ENCODE measurements at regions not wholly inside any gene's neighbourhood (a gene's known extent, or its start where the extent isn't known, plus 50 kb on each side); places are given as distances from the start of the nearest gene placed in this dataset.

DNA sequence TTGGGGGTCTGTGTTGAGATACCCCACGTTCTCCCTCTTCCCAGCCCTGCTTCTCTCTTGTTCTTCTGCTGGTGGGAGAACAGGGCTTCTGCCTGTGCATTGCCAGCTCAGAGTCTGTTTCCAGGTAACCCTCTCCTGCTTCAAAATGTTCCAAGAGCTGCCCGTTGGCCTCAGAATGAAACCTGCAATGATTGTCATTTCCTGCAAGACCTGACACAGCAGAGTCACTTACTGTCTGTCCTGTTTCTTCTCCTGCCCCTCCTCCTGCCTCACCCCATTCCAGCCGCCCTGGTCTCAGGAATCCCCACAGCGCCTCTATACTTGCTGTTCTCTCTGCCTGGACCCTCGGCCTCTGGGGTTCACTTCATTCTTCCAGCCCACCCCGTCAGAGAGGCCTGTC is 81.4 kb upstream of the ARID1B start:
- DNase-seq (ENCODE audit: low spot score), result no peak
- CTCF ChIA-PET, result no interaction called here
- POLR2A ChIA-PET (ENCODE audit: low non-redundant PET), result no interaction called here
- TF ChIP-seq, protein P1, sequence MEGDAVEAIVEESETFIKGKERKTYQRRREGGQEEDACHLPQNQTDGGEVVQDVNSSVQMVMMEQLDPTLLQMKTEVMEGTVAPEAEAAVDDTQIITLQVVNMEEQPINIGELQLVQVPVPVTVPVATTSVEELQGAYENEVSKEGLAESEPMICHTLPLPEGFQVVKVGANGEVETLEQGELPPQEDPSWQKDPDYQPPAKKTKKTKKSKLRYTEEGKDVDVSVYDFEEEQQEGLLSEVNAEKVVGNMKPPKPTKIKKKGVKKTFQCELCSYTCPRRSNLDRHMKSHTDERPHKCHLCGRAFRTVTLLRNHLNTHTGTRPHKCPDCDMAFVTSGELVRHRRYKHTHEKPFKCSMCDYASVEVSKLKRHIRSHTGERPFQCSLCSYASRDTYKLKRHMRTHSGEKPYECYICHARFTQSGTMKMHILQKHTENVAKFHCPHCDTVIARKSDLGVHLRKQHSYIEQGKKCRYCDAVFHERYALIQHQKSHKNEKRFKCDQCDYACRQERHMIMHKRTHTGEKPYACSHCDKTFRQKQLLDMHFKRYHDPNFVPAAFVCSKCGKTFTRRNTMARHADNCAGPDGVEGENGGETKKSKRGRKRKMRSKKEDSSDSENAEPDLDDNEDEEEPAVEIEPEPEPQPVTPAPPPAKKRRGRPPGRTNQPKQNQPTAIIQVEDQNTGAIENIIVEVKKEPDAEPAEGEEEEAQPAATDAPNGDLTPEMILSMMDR (conservative IDR thresholded peaks at IDR 0.05; ENCODE audit: low read depth), result no peak
- H3K27ac ChIP-seq, result no peak overlapping the region

DNA sequence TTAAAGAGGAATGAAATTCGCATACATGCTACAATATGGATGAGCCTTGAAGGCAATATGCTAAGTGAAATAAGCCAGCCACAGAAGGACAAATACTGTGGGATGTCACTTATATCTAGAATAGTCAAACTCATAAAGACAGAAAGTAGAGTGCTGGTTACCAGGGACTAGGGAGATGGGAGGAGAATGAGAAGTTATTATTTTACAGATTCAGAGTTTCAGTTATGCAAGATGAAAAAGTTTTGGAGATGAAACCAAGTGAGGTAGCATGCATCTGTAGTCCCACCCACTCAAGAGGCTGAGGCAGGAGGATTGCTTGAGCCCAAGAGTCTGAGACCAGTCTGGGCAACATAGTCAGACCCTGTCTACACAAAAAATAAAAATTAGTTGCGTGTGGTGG is 82.5 kb upstream of the ARID1B start:
- DNase-seq (ENCODE audit: low spot score), result no peak
- POLR2A ChIA-PET (ENCODE audit: low non-redundant PET), result no interaction called here
- TF ChIP-seq, protein P1 (conservative IDR thresholded peaks at IDR 0.05; ENCODE audit: low read depth), result no peak

DNA sequence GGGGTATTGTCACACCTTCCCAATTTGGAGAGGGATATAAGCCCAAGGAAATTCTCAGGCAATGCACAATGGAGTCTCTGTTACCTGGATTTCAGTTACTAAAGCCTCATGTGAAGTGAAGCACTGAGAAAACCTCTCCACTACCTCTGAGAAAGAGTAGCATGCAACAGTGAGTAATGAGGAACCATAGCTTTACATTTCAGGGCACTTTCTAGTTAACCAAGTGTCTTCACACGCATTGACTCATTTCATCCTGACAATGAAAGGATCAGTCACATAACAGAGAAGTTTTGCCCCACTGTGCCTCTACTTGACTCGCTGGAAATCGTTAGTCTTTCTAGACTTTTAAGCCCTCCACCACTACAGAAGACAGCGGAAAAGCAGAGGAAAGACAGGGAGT is 86.2 kb upstream of the ARID1B start:
- POLR2A ChIA-PET (ENCODE audit: low non-redundant PET), result no interaction called here
- no peak for DNase-seq (ENCODE audit: low spot score)
- CTCF ChIA-PET, result no interaction called here
- TF ChIP-seq, protein P1 (conservative IDR thresholded peaks at IDR 0.05; ENCODE audit: low read depth), result no peak
- H3K27ac ChIP-seq, result no peak overlapping the region

More for the DNA sequence above, 82.5 kb upstream of the ARID1B start:
- H3K27ac ChIP-seq, result no peak overlapping the region
- CTCF ChIA-PET, result no interaction called here

DNA sequence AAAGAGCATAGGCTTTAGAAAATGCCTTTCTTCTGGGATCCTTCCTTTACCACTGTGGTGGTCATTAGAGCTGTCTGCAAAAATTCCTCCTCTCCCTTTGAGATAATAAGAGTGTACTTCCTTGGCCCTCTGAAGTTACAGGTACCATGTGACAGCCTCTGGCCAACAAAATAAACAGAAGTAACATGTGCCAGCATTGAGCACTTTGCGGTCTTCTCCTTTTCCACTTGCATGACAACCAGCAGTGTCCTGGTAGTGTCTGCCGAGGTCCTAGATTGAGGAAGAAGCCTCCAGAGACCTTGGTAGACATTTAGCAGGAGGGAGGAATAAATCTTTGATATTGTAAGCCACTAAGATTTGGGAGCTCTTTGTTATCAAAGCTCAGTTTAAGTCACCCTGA is 87.5 kb upstream of the ARID1B start:
- CTCF ChIA-PET, result no interaction called here
- DNase-seq (ENCODE audit: low spot score), result no peak

DNA sequence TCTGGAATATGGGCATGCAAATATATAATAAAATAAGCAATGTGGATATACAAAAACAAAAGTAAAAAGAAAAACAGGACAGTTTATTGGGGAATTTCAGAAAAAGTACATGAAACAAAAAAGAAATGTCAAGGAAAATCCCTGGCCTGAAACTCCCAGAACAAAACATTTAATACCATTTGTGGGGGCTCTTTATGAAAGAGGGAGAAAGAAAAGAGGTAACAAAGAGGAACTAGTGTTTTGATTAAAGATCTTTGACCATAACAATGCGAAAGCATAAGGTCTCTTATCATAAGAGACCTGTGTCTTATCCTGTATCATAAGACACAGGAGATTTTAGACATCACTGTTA is 88.6 kb upstream of the ARID1B start:
- no peak for DNase-seq (ENCODE audit: low spot score)
- TF ChIP-seq, protein P1 (conservative IDR thresholded peaks at IDR 0.05; ENCODE audit: low read depth), result no peak
- ChIA-PET CTCF (no interaction called here), POLR2A (ENCODE audit: low non-redundant PET) (no interaction called here)
- no peak overlapping the region for H3K27ac ChIP-seq

More for the DNA sequence above, 87.5 kb upstream of the ARID1B start:
- TF ChIP-seq, protein P1 (conservative IDR thresholded peaks at IDR 0.05; ENCODE audit: low read depth), result no peak
- POLR2A ChIA-PET (ENCODE audit: low non-redundant PET), result no interaction called here
- H3K27ac ChIP-seq, result no peak overlapping the region

DNA sequence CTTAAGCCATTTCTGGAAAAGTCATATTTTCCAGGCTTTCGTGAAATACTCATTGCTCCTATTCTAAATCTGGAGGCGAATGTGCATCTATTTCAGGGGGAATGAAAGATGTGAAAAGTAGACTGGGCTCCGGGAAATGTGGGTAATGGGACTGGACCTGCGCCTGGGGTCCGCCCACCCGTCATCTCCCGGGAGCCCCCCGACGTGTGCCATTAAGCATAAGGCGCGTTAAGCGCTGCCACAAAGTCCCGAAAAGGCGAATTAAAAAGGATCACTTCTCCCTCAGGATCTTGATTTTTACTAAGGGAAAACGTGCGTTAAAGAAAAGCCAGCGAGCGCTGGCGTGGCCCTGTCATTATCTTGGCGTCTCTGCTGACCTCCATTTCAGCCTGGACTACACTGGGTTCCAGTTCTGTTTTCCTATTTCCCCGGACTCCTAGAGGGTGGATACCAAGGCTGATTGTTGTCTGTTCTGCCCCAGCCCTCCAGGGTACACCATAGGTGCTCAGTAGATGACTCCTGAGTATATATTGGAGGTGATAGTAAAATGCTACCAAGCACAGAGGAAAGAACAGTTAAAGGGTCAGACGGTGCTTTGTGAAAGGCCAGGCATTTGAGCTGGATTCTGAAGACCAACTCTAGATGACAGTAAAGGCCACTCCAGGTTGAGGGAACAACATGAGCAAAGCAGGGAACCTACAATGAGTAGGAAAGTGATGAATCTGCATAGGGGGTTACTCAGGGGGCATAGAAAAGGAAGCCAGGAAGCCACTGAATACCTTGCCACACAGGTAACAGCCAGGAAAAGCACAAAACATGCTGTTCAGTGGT is 89.2 kb upstream of the ARID1B start:
- ChIA-PET POLR2A (ENCODE audit: low non-redundant PET) (no interaction called here), CTCF (interaction anchor here (0.6 kb wide), 1 partner anchor 99 kb away, joined by 3 read pairs; no protein-coding TSS in a partner anchor)
- peak overlapping the region; percentile 98 for H3K27ac ChIP-seq
- TF ChIP-seq, protein P1 (conservative IDR thresholded peaks at IDR 0.05; ENCODE audit: low read depth), result no peak
- no peak for DNase-seq (ENCODE audit: low spot score)

All from RWPE1 (cell line).